ENCODE measurements at regions not wholly inside any gene's neighbourhood (a gene's known extent, or its start where the extent isn't known, plus 50 kb on each side); places are given as distances from the start of the nearest gene placed in this dataset.
A peak's percentile ranks its signal among the peaks of the same experiment; 100 is the strongest.

GRCh38 chr1:216847397-216848036, 124.3 kb upstream of the ESRRG start:
- DNase-seq, result no peak

GRCh38 chr1:216846339-216846738, 123.1 kb upstream of the ESRRG start:
- no peak for DNase-seq

- no peak for DNase-seq
Measured at GRCh38 chr1:216843409-216843808, 120.2 kb upstream of the ESRRG start.

GRCh38 chr1:216841165-216841564, 117.9 kb upstream of the ESRRG start:
- DNase-seq, result no peak

GRCh38 chr1:216836316-216836715, 113.1 kb upstream of the ESRRG start:
- DNase-seq, result peak; percentile 44

- no peak for DNase-seq
Measured at GRCh38 chr1:216833509-216833908, 110.3 kb upstream of the ESRRG start.

GRCh38 chr1:216832192-216832591, 109.0 kb upstream of the ESRRG start:
- no peak for DNase-seq

GRCh38 chr1:216830424-216831210, 107.4 kb upstream of the ESRRG start:
- no peak for DNase-seq

- no peak for DNase-seq
Measured at GRCh38 chr1:216827251-216827650, 104.0 kb upstream of the ESRRG start.

- no peak for DNase-seq
Measured at GRCh38 chr1:216826646-216827045, 103.4 kb upstream of the ESRRG start.

GRCh38 chr1:216826214-216826613, 103.0 kb upstream of the ESRRG start:
- DNase-seq, result no peak

GRCh38 chr1:216825557-216825956, 102.3 kb upstream of the ESRRG start:
- DNase-seq, result no peak

- DNase-seq, result no peak
Measured at GRCh38 chr1:216824511-216824910, 101.3 kb upstream of the ESRRG start.

- DNase-seq, result no peak
Measured at GRCh38 chr1:216823731-216824130, 100.5 kb upstream of the ESRRG start.

- no peak for DNase-seq
Measured at GRCh38 chr1:216822480-216822879, 99.3 kb upstream of the ESRRG start.

- no peak for DNase-seq
Measured at GRCh38 chr1:216820345-216820744, 97.1 kb upstream of the ESRRG start.

- DNase-seq, result no peak
Measured at GRCh38 chr1:216818284-216818683, 95.1 kb upstream of the ESRRG start.

GRCh38 chr1:216815260-216816131, 92.3 kb upstream of the ESRRG start:
- no peak for DNase-seq

- no peak for DNase-seq
Measured at GRCh38 chr1:216814576-216815259, 91.5 kb upstream of the ESRRG start.

- no peak for DNase-seq
Measured at GRCh38 chr1:216812966-216813365, 89.7 kb upstream of the ESRRG start.

GRCh38 chr1:216809649-216810048, 86.4 kb upstream of the ESRRG start:
- no peak for DNase-seq

- no peak for DNase-seq
Measured at GRCh38 chr1:216807696-216808095, 84.5 kb upstream of the ESRRG start.

GRCh38 chr1:216805953-216806352, 82.7 kb upstream of the ESRRG start:
- no peak for DNase-seq

Data from NCI-H1417 treated with DMSO at 0.1 percent for 48 hours (cell line).